Stimulated activated naive CD4-positive, alpha-beta T cell (primary cell): ENCODE measurements at regions not wholly inside any gene's neighbourhood (a gene's known extent, or its start where the extent isn't known, plus 50 kb on each side); places are given as distances from the start of the nearest gene placed in this dataset.
"Not testable (repeated sequence)": the region's sequence is repeated elsewhere in the genome, so short reads cannot be mapped to it uniquely, and the experiment has no call there.

Source experiments
- DNase-seq, 6 experiments: peaks; one replicate each; lab custom pipeline; 2025; lab: John Stamatoyannopoulos, UW

GRCh38 chr15:92763459-92763858 lies 107.9 kb upstream of the FAM174B start:
- no peak for DNase-seq

- DNase-seq: not testable (repeated sequence)
Measured at GRCh38 chr15:92768131-92768530, 112.6 kb upstream of the FAM174B start.

GRCh38 chr15:92770641-92771040 lies 115.1 kb upstream of the FAM174B start:
- DNase-seq: no peak

GRCh38 chr15:92772061-92772460 lies 116.5 kb upstream of the FAM174B start:
- DNase-seq: no peak

GRCh38 chr15:92772626-92773244 lies 117.2 kb upstream of the FAM174B start:
- no peak for DNase-seq

GRCh38 chr15:92773340-92773739 lies 117.8 kb upstream of the FAM174B start:
- DNase-seq: no peak

GRCh38 chr15:92779874-92780273 lies 120.2 kb upstream of the CHD2 start:
- no peak for DNase-seq

GRCh38 chr15:92780843-92781242 lies 119.3 kb upstream of the CHD2 start:
- DNase-seq: no peak

GRCh38 chr15:92781925-92782453 lies 118.1 kb upstream of the CHD2 start:
- no peak for DNase-seq

- DNase-seq: no peak
Measured at GRCh38 chr15:92787116-92787515, 113.0 kb upstream of the CHD2 start.

- no peak for DNase-seq
Measured at GRCh38 chr15:92788196-92788595, 111.9 kb upstream of the CHD2 start.

GRCh38 chr15:92788793-92789192 lies 111.3 kb upstream of the CHD2 start:
- not testable (repeated sequence) for DNase-seq

GRCh38 chr15:92796161-92796611 lies 103.9 kb upstream of the CHD2 start:
- no peak for DNase-seq

- peak in 5 of 6 experiments; percentile 13 to 86 (median 50) for DNase-seq
Measured at GRCh38 chr15:92797168-92798052, 102.7 kb upstream of the CHD2 start.

GRCh38 chr15:92800013-92800412 lies 100.1 kb upstream of the CHD2 start:
- DNase-seq: no peak

GRCh38 chr15:92800416-92801055 lies 99.6 kb upstream of the CHD2 start:
- not testable (repeated sequence) for DNase-seq

GRCh38 chr15:92801056-92801773 lies 98.9 kb upstream of the CHD2 start:
- not testable (repeated sequence) for DNase-seq

- no peak for DNase-seq
Measured at GRCh38 chr15:92801774-92802464, 98.2 kb upstream of the CHD2 start.

- DNase-seq: no peak
Measured at GRCh38 chr15:92803536-92803851, 96.6 kb upstream of the CHD2 start.

GRCh38 chr15:92803852-92804609 lies 96.1 kb upstream of the CHD2 start:
- peak in 1 of 6 experiments; percentile 3 for DNase-seq

- DNase-seq: not testable (repeated sequence)
Measured at GRCh38 chr15:92804610-92804936, 95.6 kb upstream of the CHD2 start.
